ENCODE measurements at regions not wholly inside any gene's neighbourhood (a gene's known extent, or its start where the extent isn't known, plus 50 kb on each side); places are given as distances from the start of the nearest gene placed in this dataset.
"Not testable (repeated sequence)": the region's sequence is repeated elsewhere in the genome, so short reads cannot be mapped to it uniquely, and the experiment has no call there.

- POLR2A ChIA-PET: no interaction called here
Measured at GRCh38 chr11:46215208-46215931, 62.1 kb upstream of the CREB3L1 start.

GRCh38 chr11:46212720-46213119 lies 64.7 kb upstream of the CREB3L1 start:
- no peak for TF ChIP-seq CTCF (IDR thresholded peaks at IDR 0.05; ENCODE audit: insufficient read depth, low read depth, low read length)
- DNase-seq (ENCODE audit: low read depth): no peak
- POLR2A ChIA-PET: no interaction called here
- peaks cover 3% of the 10 kb centered on the region for H3K27me3 ChIP-seq (ENCODE audit: control insufficient read depth, insufficient read depth, low read length)
- no peak overlapping the region for H3K4me3 ChIP-seq (ENCODE audit: low read depth, low read length)
- CTCF ChIA-PET: no interaction called here
- H3K36me3 ChIP-seq (ENCODE audit: control insufficient read depth, insufficient read depth, low read length): no peaks in the 10 kb centered on the region

More at GRCh38 chr11:46215208-46215931, 62.1 kb upstream of the CREB3L1 start:
- Histone ChIP-seq H3K36me3 (ENCODE audit: control insufficient read depth, insufficient read depth, low read length) (no peaks in the 10 kb centered on the region), H3K27me3 (ENCODE audit: control insufficient read depth, insufficient read depth, low read length) (peaks cover 3% of the 10 kb centered on the region), H3K4me3 (ENCODE audit: low read depth, low read length) (no peak overlapping the region)
- DNase-seq (ENCODE audit: low read depth): no peak
- no peak for TF ChIP-seq CTCF (IDR thresholded peaks at IDR 0.05; ENCODE audit: insufficient read depth, low read depth, low read length)
- CTCF ChIA-PET: no interaction called here

- ChIA-PET POLR2A (no interaction called here), CTCF (no interaction called here)
- H3K36me3 ChIP-seq (ENCODE audit: control insufficient read depth, insufficient read depth, low read length): no peaks in the 10 kb centered on the region
- no peak for DNase-seq (ENCODE audit: low read depth)
- no peak overlapping the region for H3K4me3 ChIP-seq (ENCODE audit: low read depth, low read length)
- H3K27me3 ChIP-seq (ENCODE audit: control insufficient read depth, insufficient read depth, low read length): peaks cover 3% of the 10 kb centered on the region
- no peak for TF ChIP-seq CTCF (IDR thresholded peaks at IDR 0.05; ENCODE audit: insufficient read depth, low read depth, low read length)
Measured at GRCh38 chr11:46210856-46211255, 66.6 kb upstream of the CREB3L1 start.

GRCh38 chr11:46210133-46210636 lies 67.3 kb upstream of the CREB3L1 start:
- ChIA-PET CTCF (interaction anchor here (0.9 to 1.1 kb wide), 2 partner anchors 14 to 28 kb away, joined by 3 to 4 read pairs; no protein-coding TSS in a partner anchor), POLR2A (no interaction called here)
- TF ChIP-seq CTCF (IDR thresholded peaks at IDR 0.05; ENCODE audit: insufficient read depth, low read depth, low read length): no peak
- Histone ChIP-seq H3K27me3 (ENCODE audit: control insufficient read depth, insufficient read depth, low read length) (no peaks in the 10 kb centered on the region; the same call in 1 of the 2 replicates), H3K4me3 (ENCODE audit: low read depth, low read length) (no peak overlapping the region), H3K36me3 (ENCODE audit: control insufficient read depth, insufficient read depth, low read length) (no peaks in the 10 kb centered on the region)
- no peak for DNase-seq (ENCODE audit: low read depth)

GRCh38 chr11:46209624-46210023 lies 67.8 kb upstream of the CREB3L1 start:
- H3K36me3 ChIP-seq (ENCODE audit: control insufficient read depth, insufficient read depth, low read length); POLR2A ChIA-PET; H3K4me3 ChIP-seq (ENCODE audit: low read depth, low read length); H3K27me3 ChIP-seq (ENCODE audit: control insufficient read depth, insufficient read depth, low read length); DNase-seq (ENCODE audit: low read depth): not testable (repeated sequence)
- CTCF ChIA-PET: interaction anchor here (0.9 to 1.1 kb wide), 2 partner anchors 14 to 29 kb away, joined by 3 to 4 read pairs; no protein-coding TSS in a partner anchor

- POLR2A ChIA-PET: no interaction called here
- DNase-seq (ENCODE audit: low read depth): no peak
Measured at GRCh38 chr11:46208803-46209202, 68.7 kb upstream of the CREB3L1 start.

More at GRCh38 chr11:46208803-46209202, 68.7 kb upstream of the CREB3L1 start:
- Histone ChIP-seq H3K27me3 (ENCODE audit: control insufficient read depth, insufficient read depth, low read length) (peaks cover 1% of the 10 kb centered on the region), H3K4me3 (ENCODE audit: low read depth, low read length) (no peak overlapping the region), H3K36me3 (ENCODE audit: control insufficient read depth, insufficient read depth, low read length) (no peaks in the 10 kb centered on the region)
- CTCF ChIA-PET: no interaction called here
- no peak for TF ChIP-seq CTCF (IDR thresholded peaks at IDR 0.05; ENCODE audit: insufficient read depth, low read depth, low read length)

Data from BJ (cell line).